ENCODE measurements at regions not wholly inside any gene's neighbourhood (a gene's known extent, or its start where the extent isn't known, plus 50 kb on each side); places are given as distances from the start of the nearest gene placed in this dataset.

- TF ChIP-seq CTCF (IDR thresholded peaks at IDR 0.05; ENCODE audit: poor library complexity, severe bottlenecking) (no peak), EZH2 (IDR thresholded peaks at IDR 0.05; ENCODE audit: borderline replicate concordance, insufficient read depth, low read length, poor library complexity, severe bottlenecking) (no peak), REST (IDR thresholded peaks at IDR 0.05; ENCODE audit: borderline replicate concordance) (no peak), POLR2AphosphoS5 (IDR thresholded peaks at IDR 0.05) (no peak), TAF1 (IDR thresholded peaks at IDR 0.05; ENCODE audit: low read depth) (no peak), EP300 (conservative IDR thresholded peaks at IDR 0.05; ENCODE audit: poor library complexity, severe bottlenecking) (no peak), MXI1 (conservative IDR thresholded peaks at IDR 0.05; ENCODE audit: poor library complexity, severe bottlenecking) (no peak)
These were observed 507.1 kb upstream of the ID2 start for GRCh38 chr2:8174641-8175257.

All from neural cell (in vitro differentiated cells).